ENCODE measurements at regions not wholly inside any gene's neighbourhood (a gene's known extent, or its start where the extent isn't known, plus 50 kb on each side); places are given as distances from the start of the nearest gene placed in this dataset.
"Not testable (repeated sequence)": the region's sequence is repeated elsewhere in the genome, so short reads cannot be mapped to it uniquely, and the experiment has no call there.

DNA sequence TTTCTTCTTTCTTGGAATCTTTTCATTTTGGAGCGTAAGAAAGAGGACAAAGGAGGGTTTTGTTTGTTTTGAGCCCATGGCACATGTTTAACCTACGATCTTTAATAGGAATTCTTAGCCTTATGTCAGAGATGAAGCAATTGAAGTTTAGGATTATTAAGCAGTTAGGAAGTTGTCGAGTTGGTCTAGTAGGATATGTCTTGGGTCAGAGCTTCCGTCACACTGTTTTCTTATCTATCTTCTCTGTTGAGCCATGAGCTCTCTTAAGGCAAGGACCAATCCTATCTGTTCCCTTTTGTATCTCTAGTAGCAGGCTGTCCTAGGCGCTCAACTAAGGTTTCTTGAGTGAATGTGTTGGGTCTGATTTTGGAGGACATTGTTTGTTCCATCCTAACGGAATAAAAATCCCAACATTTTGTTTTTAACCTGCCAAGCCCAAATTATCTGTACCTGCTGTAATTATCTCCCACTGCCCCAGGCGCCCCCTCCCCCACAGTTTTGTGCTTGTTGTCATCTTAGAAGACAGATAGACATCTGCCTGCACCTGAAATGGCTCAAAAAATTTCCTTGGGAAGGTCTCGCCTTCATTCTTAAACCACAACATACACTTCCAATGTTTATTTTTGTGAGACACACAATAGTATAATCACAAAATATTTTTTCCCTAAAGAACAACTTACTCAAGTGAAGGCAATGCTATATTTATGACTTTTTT lies 95.3 kb upstream of the GADD45A start:
- no peak for DNase-seq

DNA sequence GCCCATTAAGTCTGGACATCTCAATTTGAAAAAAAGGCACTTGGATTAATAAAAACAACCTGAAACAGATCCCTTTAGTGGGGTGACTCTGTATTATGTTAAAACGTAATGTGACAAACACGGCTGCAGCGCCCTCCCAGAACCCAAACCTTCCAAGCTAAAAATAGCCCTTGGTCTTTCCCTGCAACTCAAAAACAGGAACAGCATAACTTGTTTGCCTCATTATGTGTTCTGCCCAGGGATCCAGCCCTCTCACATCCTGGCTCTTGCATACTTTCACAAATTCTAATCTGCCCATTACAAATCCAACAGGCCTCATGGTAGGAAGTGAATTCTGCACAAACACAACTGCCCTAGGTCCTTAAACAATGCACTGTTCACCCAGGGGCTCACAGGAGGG lies 94.7 kb upstream of the GADD45A start:
- DNase-seq: no peak

DNA sequence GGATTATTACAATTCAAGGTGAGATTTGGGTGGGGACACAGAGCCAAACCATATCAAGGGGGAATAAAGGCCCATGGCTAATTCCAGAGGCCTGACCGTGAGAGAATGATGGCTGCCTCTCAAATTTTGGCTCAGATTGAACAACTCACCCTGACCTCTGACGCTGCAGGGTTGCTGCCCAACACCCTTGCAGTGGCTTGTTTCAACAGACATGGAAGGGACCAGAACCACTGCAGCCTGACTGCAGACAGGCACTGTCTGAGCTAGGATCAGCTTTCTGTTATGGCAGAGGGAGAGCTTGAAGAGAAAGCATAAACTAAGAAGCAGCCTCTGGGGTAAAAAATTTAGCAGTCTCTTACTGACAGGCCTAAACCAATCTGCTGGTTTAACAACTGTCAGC lies 90.2 kb upstream of the GADD45A start:
- no peak for DNase-seq

DNA sequence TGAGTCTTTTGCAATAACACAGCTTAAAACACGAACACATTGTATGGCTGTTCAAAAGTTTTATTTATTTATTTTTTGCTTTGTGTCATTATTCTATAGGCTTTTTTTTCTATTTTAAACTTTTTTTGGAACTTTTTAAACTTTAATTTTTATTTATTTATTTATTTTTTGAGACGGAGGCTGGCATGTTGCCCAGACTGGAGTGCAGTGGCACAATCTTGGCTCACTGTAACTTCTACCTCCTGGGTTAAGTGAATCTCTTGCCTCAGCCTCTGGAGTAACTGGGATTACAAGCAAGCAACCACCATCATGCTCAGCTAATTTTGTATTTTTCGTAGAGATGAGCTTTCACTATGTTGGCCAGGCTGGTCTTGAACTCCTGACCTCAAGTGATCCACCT lies 88.3 kb upstream of the GADD45A start:
- DNase-seq: no peak

DNA sequence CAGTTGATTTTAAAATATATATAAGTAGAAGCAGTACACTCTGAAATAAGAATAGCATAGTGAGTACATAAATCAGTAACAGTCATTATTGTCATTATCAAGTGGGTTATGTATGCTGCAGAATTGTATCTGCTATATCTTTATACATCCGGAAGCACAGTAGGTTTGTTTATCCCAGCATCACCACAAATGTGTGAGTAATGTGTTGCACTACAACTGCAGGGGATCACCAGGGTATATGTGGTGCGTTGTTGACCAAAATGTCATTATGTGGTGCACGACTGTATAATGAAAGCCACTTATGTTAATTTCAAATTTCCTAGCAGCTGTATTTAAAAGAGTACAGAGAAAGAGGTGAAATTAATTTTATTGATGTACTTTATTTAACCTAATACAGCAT lies 87.7 kb upstream of the GADD45A start:
- no peak for DNase-seq

DNA sequence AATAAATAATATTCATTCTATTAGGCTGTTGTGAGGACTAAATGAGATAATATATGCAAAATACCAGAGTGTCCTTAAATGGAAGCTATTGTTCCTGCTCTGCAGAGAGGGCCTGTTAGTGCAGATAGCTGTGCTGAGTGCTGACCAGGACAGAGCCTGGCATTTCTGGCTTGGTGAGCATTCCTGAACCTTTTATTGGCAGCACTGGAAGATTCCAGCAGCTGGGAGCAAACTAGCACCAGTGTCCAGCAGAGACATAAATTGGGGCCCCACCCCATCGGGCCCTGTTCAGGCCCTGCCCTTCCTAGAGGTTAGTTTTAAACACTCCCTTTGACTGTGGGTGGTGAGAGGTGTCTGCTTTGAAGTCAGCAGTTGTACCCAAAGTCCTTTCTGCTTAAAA lies 85.9 kb upstream of the GADD45A start:
- no peak for DNase-seq

DNA sequence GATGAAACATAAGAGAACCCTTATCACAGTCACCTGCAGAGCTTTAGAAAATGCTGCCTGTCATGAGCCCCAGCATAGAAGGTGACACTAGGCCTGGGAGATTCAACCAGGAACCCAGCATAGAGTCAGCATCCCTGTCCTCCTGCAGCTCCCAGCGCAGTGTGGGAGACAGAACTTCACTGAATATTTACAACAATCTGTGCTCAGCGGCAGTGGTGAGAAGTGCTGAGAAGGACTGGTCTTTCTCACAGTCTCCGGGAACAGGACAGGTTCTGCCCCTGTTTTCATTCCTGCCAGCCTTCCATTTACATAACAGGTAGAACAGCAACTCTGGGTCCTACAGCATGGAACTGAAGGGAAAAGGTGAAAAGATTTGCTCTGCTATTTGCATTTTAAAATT lies 83.5 kb upstream of the GADD45A start:
- no peak for DNase-seq

DNA sequence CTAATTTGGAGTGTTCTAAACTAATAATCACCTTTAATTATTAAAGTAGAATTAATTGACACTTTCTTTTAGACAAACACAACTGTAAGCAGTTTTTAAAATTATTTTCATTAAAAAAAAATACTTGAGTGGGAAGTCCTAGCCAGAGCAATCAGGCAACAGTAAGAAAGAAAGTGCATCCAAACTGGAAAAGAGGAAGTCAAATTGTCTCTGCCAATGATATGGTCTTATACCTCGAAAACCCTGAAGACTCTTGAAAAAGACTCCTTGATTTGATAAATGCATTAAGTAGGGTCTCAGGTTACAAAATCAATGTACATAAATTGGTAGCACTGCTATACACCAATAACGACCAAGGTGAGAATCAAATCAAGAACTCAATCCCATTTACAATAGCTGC lies 83.0 kb upstream of the GADD45A start:
- no peak for DNase-seq

DNA sequence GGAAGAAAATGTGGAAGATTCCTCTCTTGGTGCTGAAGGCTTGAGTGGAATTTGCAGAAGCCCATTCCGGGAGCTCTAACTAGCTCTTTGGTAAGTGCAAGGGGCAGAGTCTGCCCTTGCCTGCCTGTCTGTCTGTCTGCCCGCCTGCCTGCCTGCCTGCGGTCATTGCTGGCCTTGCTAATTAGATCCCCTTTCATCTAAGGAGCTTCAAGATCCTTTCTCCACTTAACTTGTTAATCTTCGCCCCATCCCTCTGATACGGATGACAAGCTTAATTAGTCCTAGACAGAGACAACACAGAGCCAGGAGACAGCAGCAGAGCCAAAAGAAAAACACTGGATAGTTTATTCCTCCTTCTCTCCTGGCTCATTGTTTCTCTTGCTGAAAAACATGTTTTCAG lies 80.2 kb upstream of the GADD45A start:
- DNase-seq: no peak

DNA sequence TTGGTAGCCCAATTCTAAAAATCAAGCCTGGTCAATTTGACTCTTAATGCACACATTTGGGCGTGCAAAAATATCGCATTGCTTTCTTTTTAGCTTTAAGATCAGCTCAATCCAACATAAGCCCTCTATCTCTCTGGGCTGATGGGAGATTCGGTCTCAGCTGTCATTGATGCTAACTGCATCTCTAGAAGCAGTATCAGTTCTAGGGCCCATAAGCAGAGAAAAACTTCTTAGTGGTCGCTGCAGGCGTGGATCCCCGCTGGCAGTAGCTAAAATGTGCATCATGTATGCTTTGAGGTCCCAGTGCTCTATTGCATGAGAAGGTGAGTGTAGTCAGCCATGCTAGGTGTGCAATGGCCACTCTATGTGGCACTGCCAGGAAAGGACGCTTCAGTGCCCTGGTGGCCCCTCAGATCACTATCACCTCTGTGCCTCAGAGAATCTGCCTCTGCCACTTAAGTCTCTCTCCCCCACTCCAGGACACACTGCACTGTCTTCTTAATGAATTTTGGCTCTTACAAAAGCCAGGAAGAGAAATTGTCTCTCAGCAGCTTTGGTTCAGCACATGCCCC lies 79.7 kb upstream of the GADD45A start:
- no peak for DNase-seq

DNA sequence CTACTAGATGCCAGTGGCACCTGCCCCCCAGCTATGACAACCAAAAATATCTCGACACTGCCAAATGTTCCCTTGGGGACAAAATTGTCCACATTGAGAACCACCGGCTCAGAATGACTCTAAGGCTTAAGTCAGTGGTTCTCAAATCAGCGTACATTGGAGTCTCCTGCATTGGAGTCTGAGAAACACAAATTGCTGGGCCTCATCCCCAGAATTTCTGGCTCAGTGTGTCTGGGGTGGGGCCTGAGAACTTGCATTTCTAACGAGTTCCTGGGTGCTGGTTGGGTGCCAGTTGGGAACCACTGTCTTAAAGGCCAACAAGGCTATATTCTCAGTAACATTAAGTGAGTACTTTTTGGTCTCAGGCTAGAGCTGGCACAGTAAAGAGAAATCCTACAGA lies 77.7 kb upstream of the GADD45A start:
- no peak for DNase-seq

DNA sequence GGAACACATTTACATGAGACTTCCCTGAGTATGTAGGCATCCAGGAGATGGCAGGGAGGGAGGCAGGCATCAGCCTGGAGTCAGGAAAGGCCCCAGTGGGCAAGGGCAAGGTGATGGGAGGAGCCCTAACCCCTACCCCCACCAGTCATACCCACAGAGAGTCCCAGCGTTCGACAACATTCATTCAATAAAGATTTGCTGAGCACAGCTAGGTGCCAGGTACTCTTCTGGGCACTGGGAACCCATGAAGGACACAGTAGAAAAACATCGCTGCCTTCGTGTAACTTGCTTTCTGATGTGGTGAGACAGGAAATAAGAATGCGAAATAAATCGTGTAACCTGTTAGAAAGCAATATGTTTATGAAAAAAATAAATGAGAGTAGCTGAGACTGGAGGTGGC lies 77.3 kb upstream of the GADD45A start:
- no peak for DNase-seq

DNA sequence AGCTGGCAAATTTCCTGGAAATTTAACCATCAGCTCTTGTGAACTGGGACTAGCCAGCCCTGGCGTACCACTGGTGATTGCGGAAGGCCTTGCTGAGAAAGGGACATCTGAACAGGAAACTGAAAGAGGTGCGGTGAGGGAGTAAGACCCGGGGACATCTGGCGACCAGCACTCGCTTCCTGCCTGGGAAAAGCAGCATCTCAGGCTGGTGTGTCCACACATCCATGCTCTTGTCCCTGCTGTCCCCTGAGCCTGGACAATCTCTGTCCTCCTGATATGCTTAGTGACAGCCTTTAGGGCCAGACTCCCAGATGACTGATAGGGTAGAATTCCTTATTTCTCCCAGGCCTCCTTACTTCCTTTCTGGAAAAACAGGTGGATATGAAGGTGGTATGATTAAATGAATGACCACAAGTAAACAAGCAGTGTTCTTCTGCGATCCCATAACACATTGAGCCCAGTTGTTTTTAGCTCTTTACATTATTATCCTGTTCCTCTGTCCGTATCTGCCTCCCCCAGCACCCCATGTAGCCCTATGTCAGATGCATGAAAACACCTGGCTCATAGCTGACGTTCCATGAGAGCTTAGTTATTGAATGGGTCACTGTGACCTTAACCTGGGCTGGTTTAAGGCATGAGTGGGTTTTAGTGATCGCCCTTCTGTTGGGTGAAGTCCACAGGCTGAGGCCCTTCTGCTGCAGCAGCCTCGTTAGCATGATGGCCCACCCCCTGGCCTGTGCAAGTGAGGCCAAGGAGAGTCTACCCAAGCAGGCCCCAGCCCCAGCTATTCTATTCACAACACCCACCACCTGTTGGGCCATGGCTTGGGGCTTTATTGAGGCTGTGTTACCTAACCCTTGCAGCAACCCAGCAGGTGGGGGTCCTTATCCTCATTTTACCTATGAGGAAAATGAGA lies 76.1 kb upstream of the GADD45A start:
- no peak for DNase-seq

DNA sequence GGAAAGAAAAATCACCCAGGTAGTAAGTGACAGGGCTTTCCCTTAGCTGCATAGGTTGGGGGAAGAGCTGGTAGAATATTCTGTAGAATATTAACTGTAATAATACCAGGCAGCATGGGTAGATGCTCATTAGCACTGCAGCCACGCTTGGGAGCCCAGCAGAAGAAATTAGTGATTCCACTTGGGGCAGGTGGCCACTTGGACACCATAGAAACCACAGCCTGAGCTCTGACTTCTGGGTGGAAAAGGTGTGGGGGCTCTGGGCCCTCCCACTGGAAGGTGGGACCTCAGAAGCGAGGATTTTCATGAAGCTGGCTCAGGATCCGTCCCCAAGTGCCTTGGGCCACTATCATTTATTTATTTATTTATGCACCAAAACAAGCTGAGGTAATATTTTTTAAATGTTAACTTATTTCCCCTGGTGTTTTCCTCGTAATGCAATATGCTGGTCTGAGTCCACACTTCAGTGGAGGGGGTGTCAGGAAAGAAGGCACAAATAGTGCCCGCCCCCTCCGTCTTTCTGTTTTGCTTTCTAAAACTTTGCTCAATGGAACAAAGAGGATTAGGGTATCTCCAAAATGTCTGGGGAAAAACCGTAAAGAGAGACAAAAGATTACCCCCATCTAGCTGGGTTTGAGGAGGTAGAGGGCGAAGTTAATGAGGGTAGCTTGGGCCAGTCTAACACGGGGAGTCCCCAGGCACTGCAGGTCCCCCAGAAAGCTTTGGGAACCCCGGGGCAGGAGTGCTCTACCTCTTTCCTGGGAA lies 75.2 kb upstream of the GADD45A start:
- DNase-seq: no peak

DNA sequence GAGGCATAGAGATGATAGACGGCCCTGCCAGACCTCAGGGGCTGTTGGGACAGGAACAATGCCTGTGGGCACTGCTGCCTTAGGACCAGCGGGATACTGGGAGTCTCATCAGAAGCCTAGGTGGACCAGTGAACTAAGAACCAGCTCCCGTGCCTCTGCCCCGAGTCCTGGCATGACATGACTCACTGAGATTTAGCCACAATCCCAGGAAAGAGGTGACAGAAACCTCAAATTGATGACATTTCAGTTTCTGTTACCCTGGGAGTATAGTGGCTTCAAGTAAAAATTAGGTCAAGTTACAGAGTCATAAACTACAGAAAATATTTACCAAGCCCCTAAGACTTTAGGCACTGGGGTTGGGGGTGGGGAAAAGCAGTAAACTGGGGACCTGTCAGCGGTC lies 74.6 kb upstream of the GADD45A start:
- DNase-seq: no peak

DNA sequence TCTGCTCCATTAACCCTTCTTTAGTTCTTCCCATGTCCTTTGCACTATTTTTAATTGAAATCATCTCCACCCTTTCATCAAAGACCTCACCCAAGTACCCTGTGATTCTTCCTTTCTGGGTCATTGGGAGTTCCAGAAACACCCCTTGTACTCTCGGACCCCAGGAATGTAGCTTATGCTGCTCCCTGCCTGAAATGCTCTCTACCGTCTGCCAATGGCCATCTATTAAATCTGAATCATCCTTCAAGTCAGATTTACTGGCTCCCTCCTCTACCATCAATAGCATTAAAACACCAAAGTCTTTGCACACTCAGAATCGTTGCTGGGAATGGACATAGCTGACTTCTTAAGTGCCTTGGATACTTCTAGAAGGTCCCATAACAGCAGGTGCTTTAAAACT lies 73.2 kb upstream of the GADD45A start:
- no peak for DNase-seq

DNA sequence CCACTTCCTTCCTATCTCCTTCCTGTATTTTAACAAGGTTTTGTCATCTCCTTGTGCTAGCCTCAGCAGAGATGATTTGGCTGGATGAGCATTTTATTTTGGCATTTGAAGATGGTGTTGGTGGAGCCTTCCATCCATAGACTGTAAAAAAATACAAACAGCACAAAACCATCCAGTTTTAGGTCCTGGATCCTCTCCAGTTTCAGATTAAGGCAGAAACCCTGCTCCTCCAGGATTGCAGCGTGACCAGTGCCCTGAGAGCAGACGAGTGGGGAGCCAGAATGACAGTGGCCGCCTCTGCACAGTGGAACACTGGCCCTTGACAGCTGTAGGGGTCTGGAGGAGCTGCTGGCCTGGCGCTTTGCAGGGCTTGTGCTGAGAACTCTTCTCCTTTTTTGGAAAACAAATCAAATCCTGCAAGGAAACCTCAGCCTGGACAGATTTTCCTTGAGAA lies 72.2 kb upstream of the GADD45A start:
- DNase-seq: no peak

DNA sequence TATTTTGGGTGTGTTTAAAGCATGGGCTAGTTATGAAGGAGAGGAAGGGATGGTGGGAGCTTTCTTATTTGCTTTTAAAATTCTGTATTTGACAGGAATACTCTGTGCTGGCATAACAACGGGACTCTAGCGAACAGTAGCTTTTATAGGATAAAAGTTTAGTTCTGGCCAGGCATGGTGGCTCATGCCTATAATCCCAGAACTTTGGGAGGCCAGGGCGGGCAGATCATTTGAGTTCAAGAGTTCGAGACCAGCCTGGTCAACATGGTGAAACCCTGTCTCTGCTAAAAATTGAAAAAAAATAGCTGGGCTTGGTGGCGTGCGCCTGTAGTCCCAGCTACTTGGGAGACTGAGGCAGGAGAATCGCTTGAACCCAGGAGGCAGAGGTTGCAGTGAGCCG lies 71.5 kb upstream of the GADD45A start:
- DNase-seq: not testable (repeated sequence)

DNA sequence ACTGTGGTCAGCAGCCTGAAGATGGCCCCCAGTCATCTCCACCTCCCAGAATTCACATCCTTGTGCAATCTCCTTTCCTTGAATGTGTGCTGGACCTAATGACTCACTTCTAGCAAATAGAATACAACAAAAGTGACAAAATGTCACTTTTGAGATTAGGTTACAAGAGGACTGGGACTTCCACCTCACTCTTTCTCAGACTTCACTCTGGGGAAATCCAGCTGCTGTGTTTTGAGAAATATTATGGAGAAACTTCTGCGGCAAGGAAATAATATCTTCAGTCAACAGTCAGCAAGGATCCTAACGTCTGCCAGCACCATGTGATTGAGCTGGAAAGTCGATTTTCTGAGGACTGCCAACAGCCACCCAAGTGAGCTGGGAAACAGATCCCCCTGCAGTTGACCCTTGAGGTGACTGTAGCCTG lies 70.5 kb upstream of the GADD45A start:
- no peak for DNase-seq

DNA sequence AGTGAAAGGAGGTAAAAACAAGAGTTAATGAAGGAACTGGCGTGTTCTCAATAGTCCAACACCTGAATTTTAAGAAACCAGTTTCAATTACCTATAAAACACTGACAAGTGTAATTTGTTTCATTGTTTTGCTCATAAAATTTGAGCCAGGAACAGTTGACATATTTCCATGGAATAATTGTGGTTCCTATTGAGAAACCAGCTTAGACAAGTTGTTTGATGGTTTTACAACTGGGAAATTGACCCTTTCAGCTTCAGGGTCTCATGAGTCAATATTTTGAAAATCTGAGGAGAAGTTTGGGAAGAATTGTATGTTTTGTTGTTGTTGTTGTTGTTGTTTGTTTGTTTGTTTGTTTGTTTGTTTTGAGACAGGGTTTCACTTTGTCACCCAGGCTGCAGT lies 69.1 kb upstream of the GADD45A start:
- no peak for DNase-seq

DNA sequence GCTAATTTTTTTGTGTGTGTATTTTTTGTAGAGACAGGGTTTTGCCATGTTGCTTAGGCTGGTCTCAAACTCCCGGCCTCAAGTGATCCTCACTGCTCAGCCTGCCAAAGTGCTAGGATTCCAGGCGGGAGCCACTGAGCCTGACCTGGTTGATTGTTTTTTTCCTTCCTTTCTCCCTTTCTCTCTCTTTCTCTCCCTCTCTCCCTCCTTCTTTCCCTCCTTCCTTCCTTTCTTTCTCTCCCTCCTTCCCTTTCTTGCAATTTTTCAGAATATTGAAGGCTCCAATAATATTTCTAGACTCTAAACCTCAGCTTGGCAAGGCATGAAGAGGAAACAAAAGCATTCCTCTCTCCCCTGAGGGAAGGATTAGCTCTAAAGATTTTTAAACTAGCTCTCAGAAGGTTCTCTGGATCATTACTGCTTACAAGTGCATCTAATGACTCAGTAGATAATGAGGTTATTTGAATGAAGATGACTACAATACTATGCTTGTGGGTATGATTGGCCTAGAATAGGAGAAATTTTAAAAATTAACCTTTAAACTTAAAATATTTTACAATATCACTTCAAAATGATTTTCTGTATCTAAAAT lies 68.5 kb upstream of the GADD45A start:
- no peak for DNase-seq

DNA sequence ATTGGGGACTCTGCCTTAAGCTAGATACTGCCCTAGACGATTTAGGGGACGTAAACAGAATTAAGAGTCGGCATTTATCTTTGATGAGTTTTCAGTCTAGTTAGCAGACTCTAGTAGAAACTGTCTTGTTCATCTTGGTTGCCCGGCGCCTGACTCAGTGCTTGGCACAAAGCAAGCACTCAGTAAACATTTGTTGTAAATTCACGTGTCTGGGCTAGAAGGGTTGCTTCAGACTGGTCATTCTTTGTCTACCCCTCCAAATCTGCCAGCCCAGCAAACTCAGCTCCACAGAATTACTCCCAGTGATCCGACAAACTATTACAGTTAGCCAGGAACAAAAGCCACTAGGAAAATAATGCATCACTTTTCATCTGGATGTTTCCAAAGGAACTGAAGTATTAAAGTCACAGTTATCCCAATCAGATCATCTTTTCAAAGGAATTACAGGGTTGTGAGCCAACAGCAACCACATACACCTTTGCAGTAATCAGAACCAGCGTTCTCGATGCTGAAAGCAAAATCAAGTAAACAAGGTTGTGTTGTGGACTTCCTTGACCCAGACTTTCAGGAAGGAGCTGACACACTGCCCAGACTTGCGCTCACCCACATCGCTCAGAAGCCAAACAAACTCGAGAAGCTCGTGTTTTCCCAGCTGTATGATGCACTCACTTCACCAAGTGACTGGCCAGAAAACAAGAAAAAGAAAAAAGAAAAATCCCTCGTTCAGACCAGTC lies 66.5 kb upstream of the GADD45A start:
- peak; percentile 83 for DNase-seq
